GM19035 (cell line): ENCODE measurements at regions not wholly inside any gene's neighbourhood (a gene's known extent, or its start where the extent isn't known, plus 50 kb on each side); places are given as distances from the start of the nearest gene placed in this dataset.

Experiments
- ATAC-seq: cut with Tn5 transposase; IDR thresholded peaks from one replicate; pipeline ENCODE4 v1.9.1; 2021; ENCODE audit not compliant: unreplicated experiment

DNA sequence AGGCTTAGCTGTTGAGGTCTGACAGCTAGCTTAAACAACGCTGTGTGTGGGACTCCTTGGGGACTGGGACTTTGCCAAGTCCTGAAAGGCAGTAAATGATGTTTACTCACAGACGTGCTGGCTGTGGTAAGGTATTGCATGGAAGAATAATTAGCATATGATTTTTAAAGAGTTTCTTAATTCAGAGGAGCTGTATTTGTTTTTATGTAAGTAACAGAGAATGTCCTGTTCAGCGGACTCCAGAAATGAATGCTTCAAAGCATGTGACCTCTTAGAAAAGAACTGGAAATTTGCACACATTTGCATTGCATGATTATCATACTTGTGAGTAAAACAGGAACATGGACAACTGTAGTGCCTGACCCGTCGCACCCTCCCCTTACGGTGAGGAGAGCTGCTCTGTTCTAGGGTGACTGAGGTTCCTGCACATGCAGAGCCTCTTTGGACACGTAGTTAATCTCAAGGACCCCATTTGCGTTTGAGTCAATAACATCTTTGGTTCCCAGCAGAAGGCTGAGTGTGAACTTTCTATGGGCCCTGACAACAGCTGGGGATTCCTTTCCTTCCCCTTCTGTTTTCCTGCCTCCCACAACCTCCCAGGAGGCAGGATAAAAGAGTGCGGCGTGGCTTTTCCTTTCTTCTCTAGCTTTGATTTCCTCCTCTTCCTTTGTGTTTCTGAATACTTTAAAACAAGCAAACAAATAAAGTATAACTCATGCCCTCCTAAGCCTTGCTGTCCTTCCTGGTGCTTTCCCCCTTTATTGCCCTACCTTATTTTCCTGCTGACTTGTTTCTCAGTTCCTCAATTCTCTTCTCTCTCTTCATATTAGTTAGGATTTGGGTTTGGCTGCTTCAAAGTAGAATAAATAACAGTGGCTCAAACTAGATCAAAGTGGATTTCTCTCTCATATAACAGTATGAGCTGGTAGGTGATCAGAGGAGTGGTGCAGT lies 157.2 kb upstream of the CD180 start:
- ATAC-seq: no peak

GRCh38 chr5:67350618-67351201 lies 154.1 kb upstream of the CD180 start:
- ATAC-seq: no peak

GRCh38 chr5:67350185-67350584 lies 153.6 kb upstream of the CD180 start:
- no peak for ATAC-seq

DNA sequence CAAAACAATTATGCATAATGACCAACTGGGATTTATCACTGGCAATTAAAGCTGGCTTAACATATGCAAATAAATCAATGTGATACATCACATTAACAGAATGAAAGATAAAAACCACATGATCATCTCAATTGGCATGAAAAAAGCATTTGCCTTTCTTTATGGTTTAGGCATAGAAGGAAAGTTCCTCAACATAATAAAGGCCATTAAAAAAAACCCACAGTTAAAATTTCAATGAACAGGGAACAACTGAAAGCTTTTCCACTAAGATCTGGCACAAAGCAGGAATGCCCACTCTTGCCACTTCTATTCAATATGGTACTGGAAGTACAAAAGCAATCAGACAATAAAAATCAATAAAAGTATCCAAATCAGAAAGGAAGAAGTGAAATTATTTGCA lies 151.2 kb upstream of the CD180 start:
- no peak for ATAC-seq

- ATAC-seq: no peak
Observed at GRCh38 chr5:67346611-67347010, 150.0 kb upstream of the CD180 start.

GRCh38 chr5:67344870-67345269 lies 148.3 kb upstream of the CD180 start:
- no peak for ATAC-seq

DNA sequence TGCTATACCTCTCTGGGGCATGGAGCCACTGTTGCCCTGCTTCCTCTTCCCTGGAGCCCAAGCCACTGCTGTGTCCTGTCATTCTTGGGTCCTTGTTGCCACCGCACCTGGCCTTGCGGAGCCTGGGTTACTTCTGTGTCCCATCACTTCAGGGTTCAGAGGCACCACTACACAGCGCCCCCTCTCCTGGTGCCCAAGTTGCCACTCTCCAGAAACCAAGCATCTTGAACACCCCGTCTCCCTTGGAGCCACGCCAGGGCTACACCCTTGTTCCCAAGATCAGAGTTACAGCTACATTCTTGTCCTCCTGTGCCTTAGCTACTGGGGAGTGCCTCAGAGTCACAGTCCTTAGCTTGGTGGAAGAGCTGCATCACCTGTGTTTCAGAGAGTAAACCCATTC lies 147.2 kb upstream of the CD180 start:
- ATAC-seq: no peak

- ATAC-seq: no peak
Observed at GRCh38 chr5:67341478-67341877, 144.9 kb upstream of the CD180 start.

GRCh38 chr5:67339219-67339767 lies 142.7 kb upstream of the CD180 start:
- no peak for ATAC-seq

- ATAC-seq: no peak
Observed at GRCh38 chr5:67338421-67338820, 141.8 kb upstream of the CD180 start.

GRCh38 chr5:67337751-67338150 lies 141.2 kb upstream of the CD180 start:
- ATAC-seq: no peak

DNA sequence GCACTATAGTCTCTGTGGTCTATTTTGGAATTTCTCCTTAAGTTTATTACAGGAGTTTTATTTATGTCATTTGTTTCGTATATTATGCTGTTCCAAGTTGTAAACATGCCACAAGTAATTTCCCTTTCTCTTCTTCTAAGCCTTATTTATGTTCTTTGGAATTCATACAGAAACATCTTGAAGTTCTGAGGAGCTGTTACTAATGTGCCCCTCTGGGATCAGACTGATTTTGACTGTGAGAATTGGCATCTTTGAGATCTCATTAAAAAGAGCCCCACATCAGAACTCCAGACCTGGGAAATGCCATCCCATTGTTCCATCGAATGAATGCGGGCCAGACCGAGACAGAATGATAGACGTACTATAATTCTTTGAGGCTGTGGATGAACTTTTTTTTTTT lies 138.8 kb upstream of the CD180 start:
- no peak for ATAC-seq

- no peak for ATAC-seq
Observed at GRCh38 chr5:67334373-67334772, 137.8 kb upstream of the CD180 start.

DNA sequence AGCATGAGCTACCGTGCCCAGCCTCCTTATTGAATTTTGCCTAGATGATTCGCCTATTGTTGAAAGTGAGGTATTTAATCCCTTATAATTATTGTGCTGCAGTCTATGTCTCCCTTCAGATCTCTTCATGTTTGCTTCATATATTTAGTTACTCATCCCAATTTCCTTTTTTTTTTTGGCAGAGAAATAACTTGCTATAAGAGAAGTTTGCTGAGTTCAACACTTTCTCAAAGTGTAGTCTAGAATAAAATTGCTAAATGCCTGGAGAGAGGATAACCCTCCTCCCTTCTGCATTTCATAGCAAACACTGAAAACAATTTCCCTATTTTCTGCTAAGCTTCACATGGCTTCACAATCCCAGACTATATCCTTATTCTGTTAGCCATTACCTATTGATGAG lies 136.6 kb upstream of the CD180 start:
- ATAC-seq: no peak

GRCh38 chr5:67331296-67331925 lies 134.8 kb upstream of the CD180 start:
- ATAC-seq: no peak

DNA sequence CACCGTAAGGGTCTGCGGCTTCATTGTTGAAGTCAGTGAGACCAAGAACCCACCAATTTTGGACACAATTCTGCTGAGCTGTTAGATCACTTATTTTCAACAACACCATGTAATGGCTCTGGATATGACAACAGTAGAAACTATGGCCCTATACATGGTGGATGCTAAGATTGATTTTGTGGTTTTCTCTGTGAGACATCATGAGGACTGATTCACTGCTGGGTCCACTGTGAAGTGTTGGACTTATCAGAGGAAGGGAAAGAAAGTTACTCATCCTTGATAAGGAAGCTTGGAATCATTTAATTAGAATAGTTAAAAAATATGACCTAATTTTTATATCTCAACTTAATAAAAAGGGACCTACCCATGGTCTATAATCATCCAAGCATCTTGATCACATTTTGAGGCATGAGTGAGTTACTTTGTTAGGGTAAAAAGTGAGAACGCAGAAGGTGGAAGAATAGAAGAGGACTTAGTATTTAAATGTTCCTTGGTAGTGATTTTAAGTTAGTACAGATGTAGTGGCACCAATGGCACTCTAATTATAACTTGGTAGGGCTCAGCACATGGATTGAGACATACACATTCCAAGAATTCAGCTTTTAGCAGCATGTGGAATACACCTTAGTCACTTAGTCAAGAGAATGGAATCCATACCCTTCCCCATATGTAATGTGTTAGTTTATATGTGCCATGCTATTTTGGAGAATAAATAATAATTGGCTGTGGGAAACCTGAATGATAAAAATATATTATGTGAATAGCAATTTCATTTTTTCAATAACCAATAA lies 123.5 kb upstream of the CD180 start:
- ATAC-seq: no peak

DNA sequence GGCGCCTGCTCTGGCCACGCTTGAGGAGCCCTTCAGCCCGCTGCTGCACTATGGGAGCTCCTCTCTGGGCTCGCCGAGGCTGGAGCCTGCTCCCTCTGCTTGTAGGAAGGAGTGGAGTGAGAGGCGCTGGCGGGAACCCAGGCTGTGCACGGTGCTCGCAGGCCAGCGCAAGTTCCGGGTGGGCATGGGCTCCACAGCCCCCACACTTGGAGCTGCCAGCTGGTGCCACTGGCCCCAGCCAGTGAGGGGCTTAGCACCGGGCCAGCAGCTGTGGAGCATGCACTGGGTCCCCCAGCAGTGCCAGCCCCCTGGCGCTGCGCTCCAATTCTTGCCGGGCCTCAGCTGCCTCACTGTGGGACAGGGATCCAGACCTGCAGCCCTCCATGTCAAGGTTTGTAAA lies 122.1 kb upstream of the CD180 start:
- ATAC-seq: no peak

DNA sequence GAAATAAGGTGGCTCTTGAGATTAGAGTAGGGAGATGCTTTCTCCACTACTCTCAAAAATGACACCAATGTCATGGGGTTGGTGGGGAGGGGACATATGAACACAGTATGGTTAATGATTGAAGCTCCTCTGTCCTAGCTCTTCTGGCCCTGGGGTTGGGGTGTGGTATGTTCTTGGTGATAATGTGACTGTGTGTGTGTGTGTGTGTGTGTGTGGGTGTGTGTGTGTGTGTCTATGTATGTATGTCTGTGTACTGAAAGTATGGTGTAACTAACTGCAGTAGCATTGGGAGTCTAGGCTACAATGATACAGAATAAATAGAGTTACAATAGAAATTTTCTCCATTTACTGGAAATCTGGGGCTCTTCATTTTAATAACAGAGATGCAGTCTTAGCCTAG lies 121.0 kb upstream of the CD180 start:
- no peak for ATAC-seq

- ATAC-seq: no peak
Observed at GRCh38 chr5:67316695-67317094, 120.1 kb upstream of the CD180 start.

- ATAC-seq: no peak
Observed at GRCh38 chr5:67315082-67315989, 118.7 kb upstream of the CD180 start.
